Activated CD8-positive, alpha-beta memory T cell treated with anti-CD3 and anti-CD28 coated beads for 48 hours (primary cell): ENCODE measurements at regions not wholly inside any gene's neighbourhood (a gene's known extent, or its start where the extent isn't known, plus 50 kb on each side); places are given as distances from the start of the nearest gene placed in this dataset.

ENCODE experiments used
- DNase-seq, 3 experiments: peaks; one replicate each; pipeline ENCODE4 v3.0.0-alpha.2; 2020; ENCODE audit warnings: low read depth in 2 of 3, low spot score in 2 of 3

GRCh38 chr1:29490204-29490934 lies 254.0 kb downstream of the PTPRU start:
- no peak for DNase-seq

GRCh38 chr1:29489471-29489870 lies 253.1 kb downstream of the PTPRU start:
- no peak for DNase-seq

- DNase-seq, result no peak
Observed at GRCh38 chr1:29488794-29489311, 252.5 kb downstream of the PTPRU start.

GRCh38 chr1:29488086-29488793 lies 251.9 kb downstream of the PTPRU start:
- no peak for DNase-seq

- no peak for DNase-seq
Observed at GRCh38 chr1:29487291-29487690, 251.0 kb downstream of the PTPRU start.

GRCh38 chr1:29485096-29485925 lies 249.0 kb downstream of the PTPRU start:
- no peak for DNase-seq

- DNase-seq, result no peak
Observed at GRCh38 chr1:29482991-29483390, 246.7 kb downstream of the PTPRU start.

GRCh38 chr1:29482064-29482463 lies 245.7 kb downstream of the PTPRU start:
- DNase-seq, result no peak

GRCh38 chr1:29481031-29481430 lies 244.7 kb downstream of the PTPRU start:
- DNase-seq, result no peak

GRCh38 chr1:29478879-29479278 lies 242.6 kb downstream of the PTPRU start:
- no peak for DNase-seq

GRCh38 chr1:29478151-29478791 lies 241.9 kb downstream of the PTPRU start:
- DNase-seq, result no peak

GRCh38 chr1:29475326-29475725 lies 239.0 kb downstream of the PTPRU start:
- DNase-seq, result no peak

GRCh38 chr1:29474274-29475244 lies 238.2 kb downstream of the PTPRU start:
- no peak for DNase-seq

- DNase-seq, result no peak
Observed at GRCh38 chr1:29473161-29473855, 237.0 kb downstream of the PTPRU start.

- no peak for DNase-seq
Observed at GRCh38 chr1:29471487-29472313, 235.4 kb downstream of the PTPRU start.

- no peak for DNase-seq
Observed at GRCh38 chr1:29470788-29471119, 234.4 kb downstream of the PTPRU start.

- no peak for DNase-seq
Observed at GRCh38 chr1:29470087-29470787, 233.9 kb downstream of the PTPRU start.

- DNase-seq, result no peak
Observed at GRCh38 chr1:29469457-29469856, 233.1 kb downstream of the PTPRU start.
